Keratinocyte (primary cell): ENCODE measurements at regions not wholly inside any gene's neighbourhood (a gene's known extent, or its start where the extent isn't known, plus 50 kb on each side); places are given as distances from the start of the nearest gene placed in this dataset.

ENCODE experiments used
- DNase-seq: peaks from one replicate; pipeline ENCODE4 v3.0.0-alpha.2; 2011; ENCODE audit warnings: low read depth, missing footprints, low spot score
- FAIRE-seq: peaks from 2 replicates; lab custom pipeline; 2011; peaks lifted over from hg19 to GRCh38; lab: Jason Lieb, UNC
- H2AFZ ChIP-seq: 2 replicates; pipeline ENCODE4 v1.6.0; 2012; ENCODE audit warnings: low read length, control low read depth, inconsistent platforms; ENCODE audit not compliant: control insufficient read depth
- H3K27ac ChIP-seq: 2 replicates; pipeline ENCODE4 v1.5.1; 2011; ENCODE audit warnings: low read length; ENCODE audit not compliant: control insufficient read depth, insufficient read depth
- H3K27me3 ChIP-seq: 3 replicates; pipeline ENCODE4 v1.6.0; 2011; ENCODE audit warnings: low read length; ENCODE audit not compliant: control insufficient read depth, insufficient read depth; ENCODE audit errors: extremely low read depth
- H3K36me3 ChIP-seq, 2 experiments: 2 replicates in 1 of 2; 3 replicates in 1 of 2; pipeline ENCODE4 v1.5.1; 2011; ENCODE audit warnings: low read length in 2 of 2, mild to moderate bottlenecking in 1 of 2; ENCODE audit not compliant: control insufficient read depth in 2 of 2, insufficient read depth in 2 of 2; ENCODE audit errors: extremely low read depth in 1 of 2
- H3K4me1 ChIP-seq: 3 replicates; pipeline ENCODE4 v1.5.1; 2011; ENCODE audit warnings: low read length; ENCODE audit not compliant: control insufficient read depth, insufficient read depth; ENCODE audit errors: extremely low read depth
- H3K4me2 ChIP-seq: 3 replicates; pipeline ENCODE4 v1.6.0; 2011; ENCODE audit warnings: low read depth, low read length; ENCODE audit not compliant: control insufficient read depth, insufficient read depth; ENCODE audit errors: extremely low read depth
- H3K4me3 ChIP-seq, 3 experiments: fragments of 200-600 bp in 1 of 3; sonication (generic) in 1 of 3; 2 replicates in 2 of 3; 3 replicates in 1 of 3; pipeline ENCODE4 v1.5.1; 2011 to 2016; ENCODE audit warnings: low read length in 3 of 3, mild to moderate bottlenecking in 3 of 3, control low read depth in 2 of 3, inconsistent platforms in 1 of 3, low read depth in 1 of 3, mixed read lengths in 1 of 3, mixed run types in 1 of 3, moderate library complexity in 1 of 3; ENCODE audit not compliant: control insufficient read depth in 2 of 3, insufficient read depth in 2 of 3; ENCODE audit errors: extremely low read depth in 1 of 3
- H3K79me2 ChIP-seq: 2 replicates; pipeline ENCODE4 v1.6.0; 2012; ENCODE audit warnings: low read length; ENCODE audit not compliant: control insufficient read depth, insufficient read depth
- H3K9ac ChIP-seq: 3 replicates; pipeline ENCODE4 v1.6.0; 2011; ENCODE audit warnings: low read length; ENCODE audit not compliant: control insufficient read depth, insufficient read depth; ENCODE audit errors: extremely low read depth
- H3K9me1 ChIP-seq: 3 replicates; pipeline ENCODE4 v1.6.0; 2011; ENCODE audit warnings: low read length; ENCODE audit not compliant: control insufficient read depth, insufficient read depth; ENCODE audit errors: extremely low read depth
- H3K9me3 ChIP-seq: 2 replicates; pipeline ENCODE4 v1.5.1; 2012; ENCODE audit warnings: low read depth, low read length; ENCODE audit not compliant: control insufficient read depth
- H4K20me1 ChIP-seq: 3 replicates; pipeline ENCODE4 v1.6.0; 2011; ENCODE audit warnings: low read length; ENCODE audit not compliant: control insufficient read depth, insufficient read depth; ENCODE audit errors: extremely low read depth
- EZH2 ChIP-seq: IDR thresholded peaks from one replicate; pipeline ENCODE4 v1.6.1; 2012; ENCODE audit warnings: inconsistent platforms, mild to moderate bottlenecking, low read length, moderate library complexity
- dilution Hi-C: fragments of 300-500 bp; cut with MboI; formaldehyde crosslinking; loops from one replicate; pipeline ENCODE4 v1.7.0; 2020; ENCODE audit warnings: low sequenced_read_pairs; ENCODE audit not compliant: extremely low pct_ligation_motif_present
- TF ChIP-seq, protein P1 (sequence below), 3 experiments: IDR thresholded peaks in 1 of 3; conservative IDR thresholded peaks in 1 of 3; optimal IDR thresholded peaks in 1 of 3; 2 replicates in 2 of 3; 3 replicates in 1 of 3; pipeline versions ENCODE3 to v1.5.1; 2011; ENCODE audit warnings: low read length in 3 of 3, mild to moderate bottlenecking in 3 of 3, moderate library complexity in 2 of 3, control low read depth in 1 of 3, inconsistent platforms in 1 of 3; ENCODE audit not compliant: insufficient read depth in 2 of 3; ENCODE audit errors: extremely low read depth in 1 of 3

DNA sequence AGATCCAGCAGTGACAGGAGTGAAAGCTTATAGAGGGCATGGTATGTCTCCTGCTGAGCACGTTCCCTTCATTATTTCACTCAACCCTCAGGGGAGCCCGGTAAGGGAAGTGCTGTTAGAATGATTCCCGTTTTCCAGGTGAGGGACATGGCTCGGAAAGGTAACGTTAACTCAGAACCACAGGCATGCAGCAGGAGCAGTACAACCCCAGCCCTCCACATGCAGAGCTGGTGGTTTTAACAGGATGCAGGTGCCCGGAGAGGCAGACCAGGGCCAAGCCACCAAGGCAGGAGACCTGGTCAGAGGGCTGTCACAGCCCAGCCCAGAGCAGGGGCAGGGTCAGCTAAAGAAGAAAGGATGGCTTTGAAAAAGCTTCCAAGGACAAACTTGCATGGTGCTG, 268.5 kb downstream of the SH3BP4 start:
- Histone ChIP-seq H3K4me2 (no peak overlapping the region), H3K9me1 (no peaks in the 10 kb centered on the region), H3K27me3 (no peaks in the 10 kb centered on the region), H3K9ac (no peak overlapping the region), H3K9me3 (no peaks in the 10 kb centered on the region), H3K36me3 (no peaks in the 10 kb centered on the region), H3K79me2 (no peaks in the 10 kb centered on the region), H4K20me1 (no peaks in the 10 kb centered on the region), H3K27ac (no peak overlapping the region), H2AFZ (no peak overlapping the region), H3K4me3 (no peak overlapping the region), H3K4me1 (no peaks in the 10 kb centered on the region)
- dilution Hi-C loops, result no loop called here
- FAIRE-seq (no peak), DNase-seq (no peak)
- TF ChIP-seq, protein P1, sequence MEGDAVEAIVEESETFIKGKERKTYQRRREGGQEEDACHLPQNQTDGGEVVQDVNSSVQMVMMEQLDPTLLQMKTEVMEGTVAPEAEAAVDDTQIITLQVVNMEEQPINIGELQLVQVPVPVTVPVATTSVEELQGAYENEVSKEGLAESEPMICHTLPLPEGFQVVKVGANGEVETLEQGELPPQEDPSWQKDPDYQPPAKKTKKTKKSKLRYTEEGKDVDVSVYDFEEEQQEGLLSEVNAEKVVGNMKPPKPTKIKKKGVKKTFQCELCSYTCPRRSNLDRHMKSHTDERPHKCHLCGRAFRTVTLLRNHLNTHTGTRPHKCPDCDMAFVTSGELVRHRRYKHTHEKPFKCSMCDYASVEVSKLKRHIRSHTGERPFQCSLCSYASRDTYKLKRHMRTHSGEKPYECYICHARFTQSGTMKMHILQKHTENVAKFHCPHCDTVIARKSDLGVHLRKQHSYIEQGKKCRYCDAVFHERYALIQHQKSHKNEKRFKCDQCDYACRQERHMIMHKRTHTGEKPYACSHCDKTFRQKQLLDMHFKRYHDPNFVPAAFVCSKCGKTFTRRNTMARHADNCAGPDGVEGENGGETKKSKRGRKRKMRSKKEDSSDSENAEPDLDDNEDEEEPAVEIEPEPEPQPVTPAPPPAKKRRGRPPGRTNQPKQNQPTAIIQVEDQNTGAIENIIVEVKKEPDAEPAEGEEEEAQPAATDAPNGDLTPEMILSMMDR (optimal IDR thresholded peaks at IDR 0.05 in 1 of 3, IDR thresholded peaks at IDR 0.05 in 1 of 3, conservative IDR thresholded peaks at IDR 0.05 in 1 of 3; ENCODE audit: extremely low read depth in 1 of 3, insufficient read depth in 2 of 3, low read length in 3 of 3), result no peak
- no peak for TF ChIP-seq EZH2

DNA sequence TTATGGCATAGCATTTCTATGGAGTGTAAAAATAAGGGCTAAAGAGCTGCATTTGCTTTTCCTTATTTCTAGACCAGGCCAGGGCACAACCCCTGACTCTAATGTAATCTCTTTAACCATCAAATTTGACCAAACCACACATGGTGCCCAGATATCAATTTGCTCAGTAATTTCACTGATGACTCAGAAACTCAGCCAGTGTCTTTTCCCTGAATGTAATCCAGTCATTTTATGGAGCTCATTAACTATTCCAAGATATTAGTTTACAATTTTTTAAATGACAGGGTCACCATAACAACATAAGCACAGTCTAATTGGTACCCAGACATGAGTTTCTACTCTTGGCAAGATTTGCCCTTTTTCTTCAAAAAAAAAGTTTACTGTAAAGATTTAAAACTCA, 270.8 kb upstream of the AGAP1 start:
- no peaks in the 10 kb centered on the region for H3K9me1 ChIP-seq
- H3K4me2 ChIP-seq, result no peak overlapping the region
- H3K9ac ChIP-seq, result no peak overlapping the region
- dilution Hi-C loops, result no loop called here
- no peak for FAIRE-seq
- H3K9me3 ChIP-seq, result no peaks in the 10 kb centered on the region
- no peaks in the 10 kb centered on the region for H3K36me3 ChIP-seq
- no peaks in the 10 kb centered on the region for H3K79me2 ChIP-seq
- no peak for DNase-seq
- TF ChIP-seq, protein P1 (optimal IDR thresholded peaks at IDR 0.05 in 1 of 3, IDR thresholded peaks at IDR 0.05 in 1 of 3, conservative IDR thresholded peaks at IDR 0.05 in 1 of 3; ENCODE audit: extremely low read depth in 1 of 3, insufficient read depth in 2 of 3, low read length in 3 of 3), result no peak
- TF ChIP-seq EZH2, result no peak
- no peaks in the 10 kb centered on the region for H4K20me1 ChIP-seq
- H2AFZ ChIP-seq, result no peak overlapping the region
- H3K27ac ChIP-seq, result no peak overlapping the region
- no peaks in the 10 kb centered on the region for H3K4me1 ChIP-seq
- peaks cover 3% of the 10 kb centered on the region for H3K27me3 ChIP-seq
- H3K4me3 ChIP-seq, result no peak overlapping the region
